H4 (cell line): ENCODE measurements at regions not wholly inside any gene's neighbourhood (a gene's known extent, or its start where the extent isn't known, plus 50 kb on each side); places are given as distances from the start of the nearest gene placed in this dataset.

Experiments used
- DNase-seq: peaks from one replicate; pipeline ENCODE4 v3.0.0-alpha.2; 2015; ENCODE audit warnings: low spot score

DNA sequence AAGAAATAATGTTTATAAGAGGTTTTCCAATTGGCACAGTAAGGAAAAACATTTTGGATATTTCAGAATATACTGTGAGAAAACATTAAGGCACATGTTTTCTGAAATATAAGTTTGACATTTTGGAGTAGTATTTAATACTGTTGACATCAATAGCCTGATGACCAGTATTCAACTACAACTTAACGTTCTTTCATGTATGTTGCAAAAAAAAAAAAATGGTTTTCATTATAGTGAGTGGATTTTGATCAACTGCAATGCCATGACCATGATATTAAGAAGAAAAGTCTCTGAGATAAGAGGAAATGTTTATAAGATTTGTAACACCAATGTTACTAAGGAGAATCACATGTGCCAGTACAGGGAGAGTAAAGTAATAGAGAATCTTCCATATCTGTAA, 252.8 kb upstream of the RORA start:
- DNase-seq, result no peak

- DNase-seq, result no peak
These were observed 251.8 kb upstream of the RORA start for GRCh38 chr15:61480863-61481262.

GRCh38 chr15:61480295-61480694, 251.2 kb upstream of the RORA start:
- DNase-seq, result no peak

GRCh38 chr15:61479613-61480012, 250.5 kb upstream of the RORA start:
- DNase-seq, result peak; percentile 18

DNA sequence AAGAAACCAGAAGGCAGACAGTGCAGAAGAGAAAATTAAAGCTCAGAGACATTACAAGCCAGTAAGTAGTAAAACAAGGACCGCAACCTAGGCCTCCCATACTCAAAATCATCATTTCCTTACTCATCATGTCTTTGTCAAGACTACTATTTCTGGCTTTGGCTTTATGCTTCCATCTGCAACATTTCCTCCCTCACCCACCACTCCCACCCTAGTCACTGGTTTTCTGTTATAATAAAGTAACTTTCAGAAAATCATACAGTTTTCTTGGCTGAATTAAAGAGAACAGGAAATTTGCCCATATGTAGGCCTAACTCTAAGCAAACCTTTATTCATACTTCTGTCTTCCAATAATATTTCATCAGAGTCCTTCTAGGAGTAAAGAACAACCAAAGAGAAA, 247.6 kb upstream of the RORA start:
- DNase-seq, result no peak

GRCh38 chr15:61474796-61475195, 245.7 kb upstream of the RORA start:
- DNase-seq, result no peak

DNA sequence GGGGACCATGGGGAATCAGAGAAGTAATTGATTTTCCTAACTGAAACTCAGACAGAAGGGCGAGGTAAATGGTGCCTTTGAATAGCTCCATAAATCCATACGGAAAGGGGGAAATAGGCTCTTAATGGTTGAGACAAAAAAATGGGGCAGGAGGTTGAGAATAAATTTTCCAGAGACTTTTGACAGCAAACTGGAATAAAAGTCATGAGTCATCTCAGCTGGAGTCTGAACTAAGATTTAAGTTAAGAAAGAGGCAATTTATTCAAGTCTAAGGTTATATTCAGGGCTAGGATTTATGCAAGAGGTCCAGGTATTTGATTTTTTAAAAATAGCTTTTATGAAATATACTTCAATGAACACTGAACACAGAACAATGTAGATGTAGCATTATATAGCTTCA, 238.7 kb upstream of the RORA start:
- DNase-seq, result no peak

DNA sequence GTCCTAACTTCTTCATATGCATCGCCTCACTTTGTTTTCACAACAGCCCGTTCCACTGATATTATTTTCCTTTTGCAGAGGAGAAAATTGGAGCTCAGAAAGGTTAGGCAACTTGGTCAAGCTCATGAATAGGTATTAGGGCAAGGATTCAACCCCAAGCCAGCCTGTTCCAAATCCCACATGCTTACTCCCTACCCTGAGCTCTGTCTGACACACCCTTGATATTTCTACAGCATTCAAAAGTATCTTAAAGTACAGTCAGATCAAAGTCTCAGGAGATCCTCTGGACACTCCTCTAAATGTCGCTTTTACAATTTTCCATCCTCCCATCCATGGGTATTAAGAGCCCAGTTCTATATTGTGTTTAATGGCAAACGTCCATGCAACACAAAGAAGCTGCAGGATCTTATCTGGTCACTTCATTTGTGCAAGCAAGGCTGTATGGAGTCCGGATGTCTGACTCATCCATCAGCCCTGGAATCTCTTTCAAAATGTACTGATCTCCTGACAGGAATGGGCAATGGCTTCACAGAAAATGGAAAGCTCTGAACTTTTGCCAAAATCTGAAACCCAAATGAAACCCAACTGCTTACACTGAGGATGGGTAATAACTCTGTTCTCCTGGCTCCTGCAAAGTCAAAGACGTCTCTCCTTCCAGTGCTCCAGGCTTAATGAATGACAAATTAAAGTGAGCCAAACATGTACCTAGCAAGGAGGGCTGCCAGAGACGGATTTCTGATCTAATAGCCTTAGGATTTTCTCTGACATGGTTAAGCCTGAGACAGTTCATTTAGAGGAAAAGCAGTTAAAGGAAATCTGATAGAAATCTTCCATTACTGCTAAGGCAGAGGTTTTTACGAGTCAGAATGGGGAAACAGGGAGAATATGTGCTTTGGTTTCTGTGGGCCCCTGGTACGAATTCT, 230.9 kb upstream of the RORA start:
- DNase-seq, result no peak

GRCh38 chr15:61457050-61457733, 228.1 kb upstream of the RORA start:
- no peak for DNase-seq

DNA sequence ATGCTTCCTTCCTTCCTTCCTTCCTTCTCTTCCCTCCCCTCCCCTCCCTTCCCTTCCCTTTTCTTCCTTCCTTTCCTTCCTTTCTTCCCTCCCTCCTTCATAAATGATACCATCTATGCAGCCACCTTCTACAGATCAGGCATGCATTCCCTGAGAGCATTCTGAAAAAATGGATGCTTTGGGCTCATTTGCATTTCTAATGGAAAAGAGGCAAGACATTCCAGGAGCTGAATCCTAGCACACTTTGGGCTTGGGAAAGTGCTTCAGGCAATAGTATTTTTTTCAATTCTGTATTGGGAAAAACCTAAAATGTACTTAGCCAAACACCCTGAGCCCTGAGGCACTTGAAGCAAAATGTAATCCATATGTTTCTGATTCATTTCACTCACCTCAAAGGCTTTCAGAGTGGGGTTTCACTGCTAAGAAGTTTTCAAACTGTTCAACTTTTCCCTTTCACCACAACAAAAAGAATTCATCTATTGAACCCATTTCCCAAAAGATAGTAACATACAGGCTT, 220.1 kb upstream of the RORA start:
- DNase-seq, result no peak

DNA sequence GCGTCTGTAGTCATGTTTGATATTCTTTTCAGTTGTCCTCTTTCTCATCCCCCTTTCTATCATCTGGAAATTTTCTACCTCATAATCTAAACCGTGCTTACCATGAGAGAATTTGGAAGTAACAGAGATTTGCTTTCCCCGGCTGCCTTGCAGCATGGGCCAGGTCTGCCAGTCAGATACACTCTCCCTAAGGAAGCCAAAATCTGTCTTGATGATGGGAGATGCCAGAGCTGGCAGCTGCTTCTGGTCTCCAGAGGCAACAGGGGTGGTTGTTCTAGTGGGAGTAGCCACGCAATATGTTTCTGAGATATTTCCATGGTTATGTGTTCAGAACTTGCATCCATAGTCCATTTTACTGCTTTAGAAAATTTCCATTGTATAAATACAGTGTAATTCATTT, 218.9 kb upstream of the RORA start:
- DNase-seq, result no peak

GRCh38 chr15:61444585-61444984, 215.5 kb upstream of the RORA start:
- DNase-seq, result no peak

GRCh38 chr15:61442821-61443220, 213.7 kb upstream of the RORA start:
- no peak for DNase-seq

- no peak for DNase-seq
These were observed 212.8 kb upstream of the RORA start for GRCh38 chr15:61441891-61442290.

DNA sequence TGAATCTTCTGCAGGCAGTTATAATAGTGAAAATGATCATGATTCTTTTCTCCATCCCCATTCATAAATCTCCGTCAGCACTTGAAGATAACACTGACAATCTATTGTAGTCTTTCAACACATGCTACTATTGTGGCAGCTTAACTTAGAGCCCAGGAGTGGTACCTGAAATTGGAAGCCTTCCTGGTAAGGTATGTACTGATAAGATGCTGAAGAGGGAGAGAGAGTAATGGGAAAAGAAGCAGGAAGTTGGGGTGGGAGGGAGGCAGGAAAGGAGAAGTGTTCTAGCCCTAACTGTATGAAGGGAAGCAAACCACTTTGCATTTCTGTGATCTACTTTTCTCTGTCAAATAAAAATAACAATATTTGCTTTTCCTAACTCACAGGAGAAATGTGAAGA, 197.4 kb upstream of the RORA start:
- no peak for DNase-seq

- DNase-seq, result no peak
These were observed 196.8 kb upstream of the RORA start for GRCh38 chr15:61425934-61426333.

DNA sequence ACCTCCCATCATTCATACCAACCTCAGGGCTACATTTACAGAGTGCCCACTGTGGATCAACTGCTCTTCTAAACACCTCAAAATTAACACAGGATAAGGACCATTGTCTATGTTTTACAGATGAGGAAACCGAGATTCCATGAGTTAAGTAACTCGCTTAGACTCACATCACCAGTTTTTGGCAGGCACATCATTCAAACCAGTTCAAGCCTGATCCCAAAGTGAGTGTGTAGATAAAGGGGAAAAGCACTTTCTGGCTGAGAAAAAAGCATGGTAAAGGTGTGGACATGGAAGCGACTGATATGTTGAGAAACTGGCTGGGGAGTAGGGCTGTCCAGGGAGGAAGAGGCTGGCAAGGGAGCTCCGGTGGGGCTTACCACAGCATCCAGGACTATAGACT, 193.7 kb upstream of the RORA start:
- no peak for DNase-seq

- no peak for DNase-seq
These were observed 192.8 kb upstream of the RORA start for GRCh38 chr15:61421938-61422337.

DNA sequence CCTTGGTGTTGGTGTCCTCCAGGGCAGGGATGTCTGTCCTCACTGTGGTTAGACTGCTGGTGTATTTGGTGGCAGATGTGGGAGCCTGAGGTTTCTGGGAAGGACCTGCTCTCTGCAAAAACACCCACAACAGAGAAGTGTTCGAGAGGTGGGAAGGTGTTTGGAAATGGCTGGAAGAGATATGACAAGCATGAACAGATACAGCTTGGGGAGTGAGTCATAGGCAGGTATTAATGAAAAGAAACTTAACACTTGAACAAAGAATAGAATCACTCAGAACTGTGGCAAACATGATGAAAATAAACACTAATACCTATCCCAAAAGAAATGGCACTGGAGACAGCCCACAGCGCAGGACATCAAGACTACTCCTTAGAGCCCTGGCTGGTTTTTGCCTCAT, 192.4 kb upstream of the RORA start:
- DNase-seq, result no peak

GRCh38 chr15:61420546-61420945, 191.4 kb upstream of the RORA start:
- no peak for DNase-seq

GRCh38 chr15:61415617-61416120, 186.6 kb upstream of the RORA start:
- DNase-seq, result no peak

GRCh38 chr15:61411902-61412510, 182.9 kb upstream of the RORA start:
- DNase-seq, result no peak
